Progenitor cell of endocrine pancreas (in vitro differentiated cells): ENCODE measurements at regions not wholly inside any gene's neighbourhood (a gene's known extent, or its start where the extent isn't known, plus 50 kb on each side); places are given as distances from the start of the nearest gene placed in this dataset.

ENCODE experiments used
- DNase-seq: peaks from one replicate; pipeline ENCODE4 v3.0.0; 2021; ENCODE audit warnings: low spot score; ENCODE audit not compliant: unreplicated experiment
- H3K27ac Mint-ChIP-seq: 2 replicates; pipeline ENCODE4 v1.8.0; 2021; ENCODE audit warnings: mild to moderate bottlenecking, moderate library complexity, mixed read lengths
- H3K27me3 Mint-ChIP-seq: 2 replicates; pipeline ENCODE4 v1.8.0; 2021; ENCODE audit warnings: mixed read lengths
- H3K36me3 Mint-ChIP-seq: 2 replicates; pipeline ENCODE4 v1.8.0; 2022; ENCODE audit warnings: mixed read lengths; ENCODE audit not compliant: insufficient read depth
- H3K4me1 Mint-ChIP-seq: 2 replicates; pipeline ENCODE4 v1.8.0; 2021; ENCODE audit warnings: low read depth, mixed read lengths
- H3K4me3 Mint-ChIP-seq: 2 replicates; pipeline ENCODE4 v1.8.0; 2021; ENCODE audit warnings: low read depth, mild to moderate bottlenecking, moderate library complexity, mixed read lengths
- H3K9me3 Mint-ChIP-seq: 2 replicates; pipeline ENCODE4 v1.8.0; 2021; ENCODE audit warnings: low read depth, mixed read lengths
- CTCF ChIP-seq: fragments of 200-600 bp; sonication (generic); IDR thresholded peaks from one replicate; pipeline ENCODE4 v1.5.0; 2021; ENCODE audit warnings: antibody characterized with exemption, mild to moderate bottlenecking; ENCODE audit not compliant: unreplicated experiment

GRCh38 chr7:13028825-13029099 is 341.3 kb downstream of the ARL4A start:
- H3K27me3 Mint-ChIP-seq, result no peaks in the 10 kb centered on the region
- H3K4me3 Mint-ChIP-seq, result no peak overlapping the region
- DNase-seq, result no peak
- TF ChIP-seq CTCF, result no peak
- H3K27ac Mint-ChIP-seq, result no peak overlapping the region
- no peaks in the 10 kb centered on the region for H3K4me1 Mint-ChIP-seq
- H3K9me3 Mint-ChIP-seq, result no peaks in the 10 kb centered on the region
- H3K36me3 Mint-ChIP-seq, result no peaks in the 10 kb centered on the region

GRCh38 chr7:13031468-13031867 is 344.0 kb downstream of the ARL4A start:
- H3K27me3 Mint-ChIP-seq, result no peaks in the 10 kb centered on the region
- DNase-seq, result no peak
- no peak overlapping the region for H3K27ac Mint-ChIP-seq
- peaks cover 4% of the 10 kb centered on the region for H3K9me3 Mint-ChIP-seq
- H3K4me1 Mint-ChIP-seq, result no peaks in the 10 kb centered on the region
- TF ChIP-seq CTCF, result no peak
- H3K4me3 Mint-ChIP-seq, result no peak overlapping the region
- H3K36me3 Mint-ChIP-seq, result no peaks in the 10 kb centered on the region

GRCh38 chr7:13032084-13032483 is 344.7 kb downstream of the ARL4A start:
- H3K27ac Mint-ChIP-seq, result no peak overlapping the region
- no peak overlapping the region for H3K4me3 Mint-ChIP-seq
- DNase-seq, result no peak
- H3K36me3 Mint-ChIP-seq, result no peaks in the 10 kb centered on the region
- H3K27me3 Mint-ChIP-seq, result no peaks in the 10 kb centered on the region
- TF ChIP-seq CTCF, result no peak
- H3K9me3 Mint-ChIP-seq, result peaks cover 7% of the 10 kb centered on the region
- H3K4me1 Mint-ChIP-seq, result no peaks in the 10 kb centered on the region

- no peak overlapping the region for H3K27ac Mint-ChIP-seq
- no peaks in the 10 kb centered on the region for H3K4me1 Mint-ChIP-seq
- TF ChIP-seq CTCF, result no peak
- H3K27me3 Mint-ChIP-seq, result no peaks in the 10 kb centered on the region
- H3K4me3 Mint-ChIP-seq, result no peak overlapping the region
- no peak for DNase-seq
- H3K36me3 Mint-ChIP-seq, result no peaks in the 10 kb centered on the region
- peaks cover 7% of the 10 kb centered on the region for H3K9me3 Mint-ChIP-seq
These were observed 345.1 kb downstream of the ARL4A start for GRCh38 chr7:13032576-13032975.

- peaks cover 7% of the 10 kb centered on the region for H3K9me3 Mint-ChIP-seq
- no peaks in the 10 kb centered on the region for H3K4me1 Mint-ChIP-seq
- H3K4me3 Mint-ChIP-seq, result no peak overlapping the region
- no peak overlapping the region for H3K27ac Mint-ChIP-seq
- H3K27me3 Mint-ChIP-seq, result no peaks in the 10 kb centered on the region
- no peak for DNase-seq
- no peak for TF ChIP-seq CTCF
- H3K36me3 Mint-ChIP-seq, result no peaks in the 10 kb centered on the region
These were observed 347.3 kb downstream of the ARL4A start for GRCh38 chr7:13034693-13035092.

GRCh38 chr7:13035233-13035632 is 347.8 kb downstream of the ARL4A start:
- DNase-seq, result no peak
- Mint-ChIP-seq H3K36me3 (no peaks in the 10 kb centered on the region), H3K27me3 (no peaks in the 10 kb centered on the region), H3K9me3 (peaks cover 7% of the 10 kb centered on the region), H3K4me3 (no peak overlapping the region), H3K27ac (no peak overlapping the region), H3K4me1 (no peaks in the 10 kb centered on the region)
- TF ChIP-seq CTCF, result no peak
